Glutamatergic neuron (in vitro differentiated cells): ENCODE measurements at regions not wholly inside any gene's neighbourhood (a gene's known extent, or its start where the extent isn't known, plus 50 kb on each side); places are given as distances from the start of the nearest gene placed in this dataset.

Experiments used
- DNase-seq: peaks from one replicate; pipeline ENCODE4 v3.0.0; 2022
- H3K27ac Mint-ChIP-seq: one replicate; pipeline ENCODE4 v1.8.0; 2020; ENCODE audit warnings: mild to moderate bottlenecking, mixed read lengths, inconsistent platforms; ENCODE audit not compliant: unreplicated experiment
- H3K27me3 Mint-ChIP-seq: one replicate; pipeline ENCODE4 v1.8.0; 2020; ENCODE audit warnings: mild to moderate bottlenecking, moderate library complexity, mixed read lengths, inconsistent platforms; ENCODE audit not compliant: unreplicated experiment
- H3K36me3 Mint-ChIP-seq: one replicate; pipeline ENCODE4 v1.8.0; 2020; ENCODE audit warnings: mild to moderate bottlenecking, mixed read lengths, inconsistent platforms; ENCODE audit not compliant: unreplicated experiment
- H3K4me1 Mint-ChIP-seq: one replicate; pipeline ENCODE4 v1.8.0; 2020; ENCODE audit warnings: mild to moderate bottlenecking, low read depth, mixed read lengths, inconsistent platforms; ENCODE audit not compliant: unreplicated experiment
- H3K4me3 Mint-ChIP-seq: one replicate; pipeline ENCODE4 v1.8.0; 2020; ENCODE audit warnings: mild to moderate bottlenecking, mixed read lengths, inconsistent platforms; ENCODE audit not compliant: unreplicated experiment
- H3K9me3 Mint-ChIP-seq: one replicate; pipeline ENCODE4 v1.8.0; 2020; ENCODE audit warnings: mild to moderate bottlenecking, moderate library complexity, mixed read lengths, inconsistent platforms; ENCODE audit not compliant: unreplicated experiment
- TF ChIP-seq, protein P1 (sequence below): fragments of 200-600 bp; sonication (generic); IDR thresholded peaks from one replicate; pipeline ENCODE4 v1.5.0; 2021; ENCODE audit not compliant: partially characterized antibody, unreplicated experiment

DNA sequence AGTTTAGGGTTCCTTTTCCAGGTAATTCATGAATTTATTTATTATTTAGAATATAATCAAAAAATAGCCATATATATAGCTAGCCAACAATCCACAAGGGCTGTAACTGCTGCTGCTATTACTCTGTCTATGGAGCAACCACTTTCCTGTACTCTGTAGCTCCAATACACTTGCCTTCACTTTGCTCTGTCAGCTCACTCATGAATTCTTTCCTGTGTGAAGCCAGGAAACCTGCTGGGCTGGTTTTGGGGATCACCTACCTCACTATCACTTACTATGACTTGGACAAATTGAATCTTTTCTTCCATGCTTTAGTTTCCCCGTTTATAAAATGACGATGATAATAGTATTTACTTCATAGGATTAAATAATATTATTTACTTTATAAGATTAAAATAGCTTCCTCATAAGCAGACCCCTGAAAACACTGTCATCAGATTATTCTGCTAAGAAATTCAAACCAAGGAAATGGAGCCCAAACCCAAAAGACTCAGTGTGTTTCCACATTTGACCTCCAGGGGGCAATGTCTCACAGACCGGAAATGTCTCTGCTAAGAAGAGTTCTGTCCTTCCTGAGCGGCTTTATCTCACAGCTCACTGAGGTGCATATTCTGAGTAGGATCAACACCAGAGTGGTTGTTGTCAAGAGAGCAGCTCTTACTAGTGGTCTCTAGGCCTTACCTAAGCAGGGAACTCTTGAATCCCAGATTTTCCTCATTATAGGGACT lies 457.1 kb downstream of the DAD1 start:
- H3K4me3 Mint-ChIP-seq = no peak overlapping the region
- H3K27me3 Mint-ChIP-seq = peaks cover 2% of the 10 kb centered on the region
- H3K36me3 Mint-ChIP-seq = no peaks in the 10 kb centered on the region
- H3K27ac Mint-ChIP-seq = no peak overlapping the region
- no peaks in the 10 kb centered on the region for H3K4me1 Mint-ChIP-seq
- TF ChIP-seq, protein P1, sequence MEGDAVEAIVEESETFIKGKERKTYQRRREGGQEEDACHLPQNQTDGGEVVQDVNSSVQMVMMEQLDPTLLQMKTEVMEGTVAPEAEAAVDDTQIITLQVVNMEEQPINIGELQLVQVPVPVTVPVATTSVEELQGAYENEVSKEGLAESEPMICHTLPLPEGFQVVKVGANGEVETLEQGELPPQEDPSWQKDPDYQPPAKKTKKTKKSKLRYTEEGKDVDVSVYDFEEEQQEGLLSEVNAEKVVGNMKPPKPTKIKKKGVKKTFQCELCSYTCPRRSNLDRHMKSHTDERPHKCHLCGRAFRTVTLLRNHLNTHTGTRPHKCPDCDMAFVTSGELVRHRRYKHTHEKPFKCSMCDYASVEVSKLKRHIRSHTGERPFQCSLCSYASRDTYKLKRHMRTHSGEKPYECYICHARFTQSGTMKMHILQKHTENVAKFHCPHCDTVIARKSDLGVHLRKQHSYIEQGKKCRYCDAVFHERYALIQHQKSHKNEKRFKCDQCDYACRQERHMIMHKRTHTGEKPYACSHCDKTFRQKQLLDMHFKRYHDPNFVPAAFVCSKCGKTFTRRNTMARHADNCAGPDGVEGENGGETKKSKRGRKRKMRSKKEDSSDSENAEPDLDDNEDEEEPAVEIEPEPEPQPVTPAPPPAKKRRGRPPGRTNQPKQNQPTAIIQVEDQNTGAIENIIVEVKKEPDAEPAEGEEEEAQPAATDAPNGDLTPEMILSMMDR = peak; percentile 76
- DNase-seq = peak; percentile 39
- H3K9me3 Mint-ChIP-seq = no peaks in the 10 kb centered on the region

DNA sequence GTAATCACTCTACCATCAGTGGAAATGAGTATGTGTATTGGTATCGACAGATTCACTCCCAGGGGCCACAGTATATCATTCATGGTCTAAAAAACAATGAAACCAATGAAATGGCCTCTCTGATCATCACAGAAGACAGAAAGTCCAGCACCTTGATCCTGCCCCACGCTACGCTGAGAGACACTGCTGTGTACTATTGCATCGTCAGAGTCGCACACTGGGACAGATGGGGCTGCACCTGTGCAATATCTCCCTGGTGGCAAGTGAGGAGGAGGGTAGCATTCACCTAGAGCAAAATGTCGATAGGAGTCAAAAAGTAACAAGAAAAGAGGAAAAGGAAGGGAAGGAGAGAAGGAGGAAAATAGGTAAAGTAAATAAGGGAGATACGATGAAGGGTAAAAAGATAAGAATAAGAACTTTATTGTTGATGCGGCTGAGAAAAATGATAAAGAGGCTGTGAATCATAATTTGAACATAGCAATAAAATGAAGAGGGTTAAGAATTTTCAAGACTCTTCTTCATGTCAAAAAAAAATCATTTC lies 450.5 kb upstream of the OR4E1 start:
- Mint-ChIP-seq H3K9me3 (no peaks in the 10 kb centered on the region), H3K36me3 (no peaks in the 10 kb centered on the region), H3K4me1 (peaks cover 3% of the 10 kb centered on the region), H3K4me3 (no peak overlapping the region), H3K27ac (no peak overlapping the region), H3K27me3 (peaks cover 2% of the 10 kb centered on the region)
- TF ChIP-seq, protein P1 = no peak
- no peak for DNase-seq

DNA sequence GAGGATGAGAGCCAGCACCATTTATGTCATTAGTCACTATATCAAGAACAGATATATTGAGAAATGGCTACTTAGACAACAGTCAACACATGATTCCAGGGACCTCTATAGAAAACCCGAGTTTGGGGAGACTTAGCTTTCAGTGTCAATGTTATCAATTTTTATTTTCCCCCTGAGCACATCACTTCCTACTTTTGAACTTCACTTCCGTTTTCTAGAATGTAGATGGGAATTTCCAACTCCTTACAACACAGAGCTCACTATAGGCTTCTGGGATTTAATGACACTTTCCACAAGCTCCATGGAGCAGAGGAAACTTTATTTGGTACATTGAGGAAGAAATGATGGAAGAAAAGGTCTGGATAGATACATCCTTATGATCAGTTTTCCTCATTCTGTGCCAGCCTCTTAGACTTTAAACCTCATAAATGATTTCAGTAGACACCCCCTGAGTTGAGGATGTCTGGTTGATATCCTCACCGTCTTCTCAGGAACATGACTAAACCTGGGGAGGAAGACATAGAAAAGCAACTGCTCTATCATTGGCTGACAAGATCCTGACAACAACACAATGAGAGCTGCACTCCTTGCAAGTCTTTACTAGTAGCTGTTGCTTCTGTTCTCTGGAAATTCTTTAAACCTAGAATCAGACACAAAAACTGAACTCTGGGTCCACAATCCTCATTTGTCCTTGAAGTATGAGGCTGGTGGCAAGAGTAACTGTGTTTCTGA lies 449.4 kb upstream of the OR4E1 start:
- Mint-ChIP-seq H3K4me1 (peaks cover 3% of the 10 kb centered on the region), H3K36me3 (no peaks in the 10 kb centered on the region), H3K27me3 (no peaks in the 10 kb centered on the region), H3K4me3 (no peak overlapping the region), H3K9me3 (no peaks in the 10 kb centered on the region), H3K27ac (no peak overlapping the region)
- TF ChIP-seq, protein P1 = no peak
- DNase-seq = no peak

DNA sequence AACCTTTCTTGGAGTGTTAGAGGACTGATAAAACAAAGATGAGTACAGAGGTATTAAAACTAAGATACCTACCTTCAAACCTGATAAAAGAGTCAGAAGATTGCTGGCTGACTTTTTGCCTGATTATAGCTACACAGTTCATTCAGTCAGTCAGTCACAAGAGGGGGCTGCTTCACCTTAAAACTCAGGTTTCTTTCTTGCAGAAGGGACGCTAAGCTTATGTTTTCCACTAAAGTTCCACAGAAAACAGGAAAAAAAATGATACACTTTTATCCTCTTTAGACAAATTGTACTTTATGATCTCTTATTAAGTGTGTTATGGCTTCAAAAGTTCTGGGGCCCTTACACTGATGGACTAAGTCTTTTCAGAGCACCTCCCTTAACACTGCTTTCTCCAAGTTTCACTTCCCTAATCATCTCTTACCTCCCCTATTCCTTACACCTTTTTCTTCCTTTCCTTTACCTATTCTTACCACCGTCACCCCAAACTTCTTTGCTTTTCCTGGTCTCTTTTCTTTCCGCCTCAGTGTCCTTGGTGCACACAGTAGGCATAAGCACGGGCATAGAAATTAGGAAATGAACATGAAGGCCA lies 448.7 kb upstream of the OR4E1 start:
- no peak overlapping the region for H3K4me3 Mint-ChIP-seq
- no peak for DNase-seq
- no peak overlapping the region for H3K27ac Mint-ChIP-seq
- TF ChIP-seq, protein P1 = peak; percentile 13
- H3K36me3 Mint-ChIP-seq = no peaks in the 10 kb centered on the region
- H3K27me3 Mint-ChIP-seq = no peaks in the 10 kb centered on the region
- no peaks in the 10 kb centered on the region for H3K9me3 Mint-ChIP-seq
- H3K4me1 Mint-ChIP-seq = peaks cover 3% of the 10 kb centered on the region
